Left ventricle myocardium superior (tissue), 1 donor: ENCODE measurements at regions not wholly inside any gene's neighbourhood (a gene's known extent, or its start where the extent isn't known, plus 50 kb on each side); places are given as distances from the start of the nearest gene placed in this dataset.
A peak's percentile ranks its signal among the peaks of the same experiment; 100 is the strongest.
"Not testable (repeated sequence)": the region's sequence is repeated elsewhere in the genome, so short reads cannot be mapped to it uniquely, and the experiment has no call there.

ENCODE experiments used
- ATAC-seq: fragments of 200-7000 bp; cut with Tn5 transposase; one replicate; pipeline ENCODE4 v1.9.1; 2020; ENCODE audit warnings: mild to moderate bottlenecking, moderate library complexity
- DNase-seq: peaks from one replicate; pipeline ENCODE4 v3.0.0-alpha.2; 2020
- intact Hi-C: fragments of 100-400 bp; cut with micrococcal nuclease; formaldehyde crosslinking; loops from one replicate; pipeline ENCODE4 v1.11.0; 2022
- donor health status: DM: no; HTN: yes; CAD: no; lungs with severe emphysema.

- DNase-seq (no peak), ATAC-seq (no peak)
- intact Hi-C loops = no loop called here
Measured at GRCh38 chr1:29575826-29576225, 339.5 kb downstream of the PTPRU start.

GRCh38 chr1:29575277-29575676, 339.0 kb downstream of the PTPRU start:
- intact Hi-C loops = no loop called here
- peak; percentile 71 for DNase-seq
- ATAC-seq = peak; percentile 98

- intact Hi-C loops = no loop called here
- DNase-seq (no peak), ATAC-seq (no peak)
Measured at GRCh38 chr1:29574871-29575270, 338.5 kb downstream of the PTPRU start.

- ATAC-seq = no peak
- intact Hi-C loops = no loop called here
- DNase-seq = no peak
Measured at GRCh38 chr1:29569971-29570634, 333.8 kb downstream of the PTPRU start.

GRCh38 chr1:29567257-29567656, 330.9 kb downstream of the PTPRU start:
- intact Hi-C loops = no loop called here
- ATAC-seq = no peak
- no peak for DNase-seq

GRCh38 chr1:29565490-29565889, 329.2 kb downstream of the PTPRU start:
- intact Hi-C loops = no loop called here
- no peak for ATAC-seq

GRCh38 chr1:29563571-29563970, 327.2 kb downstream of the PTPRU start:
- DNase-seq = no peak
- intact Hi-C loops = no loop called here
- ATAC-seq = no peak

More at GRCh38 chr1:29565490-29565889, 329.2 kb downstream of the PTPRU start:
- DNase-seq = no peak

GRCh38 chr1:29563092-29563491, 326.8 kb downstream of the PTPRU start:
- intact Hi-C loops = no loop called here
- no peak for DNase-seq
- no peak for ATAC-seq

- intact Hi-C loops = no loop called here
- DNase-seq (no peak), ATAC-seq (no peak)
Measured at GRCh38 chr1:29559056-29559455, 322.7 kb downstream of the PTPRU start.

- no peak for DNase-seq
- no peak for ATAC-seq
- intact Hi-C loops = no loop called here
Measured at GRCh38 chr1:29557701-29558600, 321.6 kb downstream of the PTPRU start.

GRCh38 chr1:29557066-29557465, 320.7 kb downstream of the PTPRU start:
- intact Hi-C loops = no loop called here
- DNase-seq (no peak), ATAC-seq (no peak)

GRCh38 chr1:29556657-29557056, 320.3 kb downstream of the PTPRU start:
- ATAC-seq (no peak), DNase-seq (no peak)
- intact Hi-C loops = no loop called here

- intact Hi-C loops = no loop called here
- DNase-seq = no peak
- no peak for ATAC-seq
Measured at GRCh38 chr1:29555043-29555620, 318.8 kb downstream of the PTPRU start.

- ATAC-seq = no peak
- intact Hi-C loops = no loop called here
- DNase-seq = no peak
Measured at GRCh38 chr1:29554208-29554778, 318.0 kb downstream of the PTPRU start.

- ATAC-seq (no peak), DNase-seq (no peak)
- intact Hi-C loops = no loop called here
Measured at GRCh38 chr1:29551123-29551936, 315.0 kb downstream of the PTPRU start.

GRCh38 chr1:29550119-29550841, 314.0 kb downstream of the PTPRU start:
- ATAC-seq = no peak
- no peak for DNase-seq
- intact Hi-C loops = no loop called here

- intact Hi-C loops = not testable (repeated sequence)
Measured at GRCh38 chr1:29549728-29550118, 313.4 kb downstream of the PTPRU start.

GRCh38 chr1:29549001-29549400, 312.7 kb downstream of the PTPRU start:
- ATAC-seq (no peak), DNase-seq (no peak)
- intact Hi-C loops = no loop called here

More at GRCh38 chr1:29549728-29550118, 313.4 kb downstream of the PTPRU start:
- not testable (repeated sequence) for DNase-seq, ATAC-seq
